PC-3 (cell line): ENCODE measurements at regions not wholly inside any gene's neighbourhood (a gene's known extent, or its start where the extent isn't known, plus 50 kb on each side); places are given as distances from the start of the nearest gene placed in this dataset.

Source experiments
- ATAC-seq: fragments of 200-7000 bp; cut with Tn5 transposase; 2 replicates; pipeline ENCODE4 v1.9.1; 2020; ENCODE audit warnings: mild to moderate bottlenecking, moderate library complexity
- BruUV-seq: library from RNA; stranded (reverse); fragments of 400-500 nt; replicated peaks from 2 replicates; lab custom pipeline; 2021; lab: Mats Ljungman, UMichigan
- CTCF ChIA-PET: fragments of 300-600 bp; sonication (Branson Sonifier 250); formaldehyde crosslinking; loops from one replicate; lab custom pipeline; 2022; ENCODE audit warnings: antibody characterized with exemption; lab: Charles Lee
- POLR2A ChIA-PET: fragments of 300-600 bp; sonication (Branson Sonifier 250); formaldehyde crosslinking; loops from one replicate; lab custom pipeline; 2022; ENCODE audit warnings: antibody characterized with exemption; ENCODE audit not compliant: unreplicated experiment; lab: Charles Lee
- DNase-seq: peaks from one replicate; pipeline ENCODE4 v3.0.0-alpha.2; 2015
- H2AFZ ChIP-seq: fragments of 300-600 bp; sonication (generic); 2 replicates; pipeline ENCODE4 v1.6.0; 2016; ENCODE audit warnings: antibody characterized with exemption, low read length
- H3F3A ChIP-seq: fragments of 300-600 bp; sonication (generic); one replicate; pipeline ENCODE4 v1.6.0; 2017; ENCODE audit warnings: antibody characterized with exemption, low read length, control low read depth, mild to moderate bottlenecking; ENCODE audit not compliant: unreplicated experiment
- H3K27ac ChIP-seq: fragments of 300-600 bp; sonication (generic); 2 replicates; pipeline ENCODE4 v1.5.1; 2016; ENCODE audit warnings: mild to moderate bottlenecking, low read length
- H3K27me3 ChIP-seq: fragments of 300-600 bp; sonication (generic); 2 replicates; pipeline ENCODE4 v1.6.1; 2016; ENCODE audit warnings: low read length, mixed read lengths
- H3K36me3 ChIP-seq: fragments of 300-600 bp; sonication (generic); 2 replicates; pipeline ENCODE4 v1.6.1; 2016; ENCODE audit warnings: low read depth, mixed run types, low read length, mixed read lengths
- H3K4me1 ChIP-seq: fragments of 300-600 bp; sonication (generic); 2 replicates; pipeline ENCODE4 v1.5.1; 2016; ENCODE audit warnings: low read length; ENCODE audit not compliant: insufficient read depth
- H3K4me2 ChIP-seq: fragments of 300-600 bp; sonication (generic); 2 replicates; pipeline ENCODE4 v1.6.0; 2016; ENCODE audit warnings: low read length
- H3K4me3 ChIP-seq: fragments of 300-600 bp; sonication (generic); 2 replicates; pipeline ENCODE4 v1.5.1; 2016; ENCODE audit warnings: mild to moderate bottlenecking, low read length, mixed read lengths
- H3K79me2 ChIP-seq: fragments of 300-600 bp; sonication (generic); 2 replicates; pipeline ENCODE4 v1.6.1; 2017; ENCODE audit warnings: low read length, mixed read lengths
- H3K9ac ChIP-seq: fragments of 300-600 bp; sonication (generic); 2 replicates; pipeline ENCODE4 v1.6.0; 2016; ENCODE audit warnings: mild to moderate bottlenecking, low read length
- H3K9me2 ChIP-seq: fragments of 300-600 bp; sonication (generic); replicated peaks from 2 replicates; pipeline ENCODE4 v1.6.1; 2016; ENCODE audit warnings: mixed run types, low read length, mixed read lengths
- H3K9me3 ChIP-seq: fragments of 300-600 bp; sonication (generic); 2 replicates; pipeline ENCODE4 v1.6.1; 2016; ENCODE audit warnings: low read length, mixed read lengths
- H4K20me1 ChIP-seq: fragments of 300-600 bp; sonication (generic); 2 replicates; pipeline ENCODE4 v1.6.1; 2016; ENCODE audit warnings: low read length, mixed read lengths
- EZH2 ChIP-seq: fragments of 300-600 bp; sonication (generic); IDR thresholded peaks from one replicate; pipeline ENCODE4 v1.6.1; 2017; ENCODE audit warnings: antibody characterized with exemption, mild to moderate bottlenecking, low read length; ENCODE audit not compliant: unreplicated experiment
- EZH2phosphoT487 ChIP-seq: fragments of 300-600 bp; sonication (generic); IDR thresholded peaks from 2 replicates; pipeline ENCODE4 v1.6.1; 2018; ENCODE audit warnings: mild to moderate bottlenecking, antibody characterized with exemption, low read length, borderline replicate concordance
- intact Hi-C: fragments of 100-400 bp; cut with micrococcal nuclease; formaldehyde crosslinking; loops from 2 replicates; pipeline ENCODE4 v1.9.0; 2023
- TF ChIP-seq, protein P1 (sequence below): fragments of 300-600 bp; sonication (generic); conservative IDR thresholded peaks from 2 replicates; pipeline ENCODE4 v1.5.1; 2017; ENCODE audit warnings: antibody characterized with exemption, low read depth, mild to moderate bottlenecking, low read length

DNA sequence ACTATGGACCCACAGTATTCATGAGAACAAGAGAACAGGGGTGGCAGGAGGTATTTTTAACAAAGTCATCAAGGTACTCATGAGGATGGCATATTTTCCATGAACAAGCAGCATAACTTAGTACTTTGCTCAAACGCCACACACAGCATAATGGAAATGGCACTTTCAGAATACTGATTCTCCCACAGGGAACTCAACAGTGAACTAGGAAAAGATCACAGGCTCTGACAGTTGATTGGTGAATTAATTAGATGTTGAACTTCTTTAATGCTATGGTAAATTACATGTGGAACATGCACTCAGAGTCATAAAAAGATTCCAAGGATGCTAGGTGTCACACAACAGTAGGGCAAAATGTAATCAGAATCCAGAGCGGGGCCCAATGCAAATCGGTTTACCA lies 1088.6 kb upstream of the C9orf72 start:
- no peak overlapping the region for H3K4me2 ChIP-seq
- H4K20me1 ChIP-seq = no peaks in the 10 kb centered on the region
- H3K9me3 ChIP-seq = no peaks in the 10 kb centered on the region
- no peak overlapping the region for H2AFZ ChIP-seq
- TF ChIP-seq EZH2 = no peak
- TF ChIP-seq, protein P1, sequence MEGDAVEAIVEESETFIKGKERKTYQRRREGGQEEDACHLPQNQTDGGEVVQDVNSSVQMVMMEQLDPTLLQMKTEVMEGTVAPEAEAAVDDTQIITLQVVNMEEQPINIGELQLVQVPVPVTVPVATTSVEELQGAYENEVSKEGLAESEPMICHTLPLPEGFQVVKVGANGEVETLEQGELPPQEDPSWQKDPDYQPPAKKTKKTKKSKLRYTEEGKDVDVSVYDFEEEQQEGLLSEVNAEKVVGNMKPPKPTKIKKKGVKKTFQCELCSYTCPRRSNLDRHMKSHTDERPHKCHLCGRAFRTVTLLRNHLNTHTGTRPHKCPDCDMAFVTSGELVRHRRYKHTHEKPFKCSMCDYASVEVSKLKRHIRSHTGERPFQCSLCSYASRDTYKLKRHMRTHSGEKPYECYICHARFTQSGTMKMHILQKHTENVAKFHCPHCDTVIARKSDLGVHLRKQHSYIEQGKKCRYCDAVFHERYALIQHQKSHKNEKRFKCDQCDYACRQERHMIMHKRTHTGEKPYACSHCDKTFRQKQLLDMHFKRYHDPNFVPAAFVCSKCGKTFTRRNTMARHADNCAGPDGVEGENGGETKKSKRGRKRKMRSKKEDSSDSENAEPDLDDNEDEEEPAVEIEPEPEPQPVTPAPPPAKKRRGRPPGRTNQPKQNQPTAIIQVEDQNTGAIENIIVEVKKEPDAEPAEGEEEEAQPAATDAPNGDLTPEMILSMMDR = no peak
- no peak for TF ChIP-seq EZH2phosphoT487
- ChIA-PET POLR2A (no interaction called here), CTCF (no interaction called here)
- H3K9me2 ChIP-seq = no peaks in the 10 kb centered on the region
- H3K27ac ChIP-seq = no peak overlapping the region
- no peaks in the 10 kb centered on the region for H3K36me3 ChIP-seq
- H3K79me2 ChIP-seq = no peaks in the 10 kb centered on the region
- no TSS peak for BruUV-seq
- intact Hi-C loops = no loop called here
- DNase-seq (no peak), ATAC-seq (no peak)
- no peak overlapping the region for H3K4me3 ChIP-seq
- no peaks in the 10 kb centered on the region for H3F3A ChIP-seq
- no peak overlapping the region for H3K9ac ChIP-seq
- no peaks in the 10 kb centered on the region for H3K4me1 ChIP-seq
- no peaks in the 10 kb centered on the region for H3K27me3 ChIP-seq

DNA sequence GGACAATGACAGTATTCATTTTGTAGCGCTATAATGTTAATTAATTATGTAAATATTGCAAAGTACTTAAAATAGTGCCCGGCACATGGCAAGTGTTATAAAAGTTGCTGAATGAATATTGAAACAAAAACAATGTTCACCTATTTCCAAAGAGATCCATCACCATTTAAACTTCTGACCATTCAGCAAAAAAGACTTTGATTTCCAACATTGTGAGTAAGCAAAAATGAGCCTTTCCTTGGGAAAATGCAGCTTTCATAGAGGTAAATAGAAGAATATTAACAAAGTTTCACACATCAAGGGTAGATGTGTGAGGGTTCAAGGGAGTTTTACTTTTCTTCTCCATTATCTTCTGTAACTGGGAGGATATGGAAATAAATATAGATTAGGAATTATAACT lies 1089.4 kb upstream of the C9orf72 start:
- Histone ChIP-seq H4K20me1 (no peaks in the 10 kb centered on the region), H3K27ac (no peak overlapping the region), H3K4me2 (no peak overlapping the region), H3K9me2 (no peaks in the 10 kb centered on the region), H3K27me3 (no peaks in the 10 kb centered on the region), H3F3A (no peaks in the 10 kb centered on the region), H3K4me1 (no peaks in the 10 kb centered on the region), H3K9ac (no peak overlapping the region), H3K4me3 (no peak overlapping the region), H3K9me3 (no peaks in the 10 kb centered on the region), H3K79me2 (no peaks in the 10 kb centered on the region), H2AFZ (no peak overlapping the region), H3K36me3 (no peaks in the 10 kb centered on the region)
- ChIA-PET CTCF (no interaction called here), POLR2A (no interaction called here)
- BruUV-seq = no TSS peak
- TF ChIP-seq EZH2 = no peak
- TF ChIP-seq EZH2phosphoT487 = no peak
- TF ChIP-seq, protein P1 = no peak
- intact Hi-C loops = no loop called here
- ATAC-seq (no peak), DNase-seq (no peak)

DNA sequence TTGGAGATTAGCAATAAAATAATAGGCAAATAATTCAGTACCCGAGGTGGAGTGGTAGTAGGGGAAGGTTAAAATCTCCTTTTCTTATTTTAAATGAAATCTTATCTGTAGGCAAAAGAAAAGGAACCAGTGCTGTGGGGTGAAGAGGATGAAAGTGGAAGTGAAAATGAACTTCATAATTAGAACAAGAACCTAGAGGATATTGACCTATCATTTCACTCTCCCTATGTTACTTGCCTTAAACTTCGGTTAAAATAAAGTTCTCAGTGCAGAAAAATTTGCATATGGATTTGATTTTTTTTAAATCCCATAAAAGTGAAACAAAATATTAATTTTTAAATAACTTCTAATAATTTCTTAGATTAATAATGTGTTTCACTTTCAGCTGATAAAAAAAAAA lies 1094.9 kb upstream of the C9orf72 start:
- ATAC-seq = no peak
- H3K79me2 ChIP-seq = no peaks in the 10 kb centered on the region
- no peaks in the 10 kb centered on the region for H3K4me1 ChIP-seq
- H3K4me3 ChIP-seq = no peak overlapping the region
- no peaks in the 10 kb centered on the region for H4K20me1 ChIP-seq
- no peak overlapping the region for H2AFZ ChIP-seq
- CTCF ChIA-PET = no interaction called here
- H3K27ac ChIP-seq = no peak overlapping the region
- H3K27me3 ChIP-seq = no peaks in the 10 kb centered on the region
- intact Hi-C loops = no loop called here
- no peaks in the 10 kb centered on the region for H3K36me3 ChIP-seq
- H3K4me2 ChIP-seq = no peak overlapping the region
- POLR2A ChIA-PET = no interaction called here
- H3F3A ChIP-seq = no peaks in the 10 kb centered on the region
- H3K9ac ChIP-seq = no peak overlapping the region
- TF ChIP-seq EZH2 = no peak
- TF ChIP-seq, protein P1 = no peak
- TF ChIP-seq EZH2phosphoT487 = no peak
- no peaks in the 10 kb centered on the region for H3K9me3 ChIP-seq
- no peak for DNase-seq
- no peaks in the 10 kb centered on the region for H3K9me2 ChIP-seq
- no TSS peak for BruUV-seq
